Ovary (tissue), 3 donors: ENCODE measurements at regions not wholly inside any gene's neighbourhood (a gene's known extent, or its start where the extent isn't known, plus 50 kb on each side); places are given as distances from the start of the nearest gene placed in this dataset.

Experiments used
- EP300 ChIP-seq: sonication (generic); formaldehyde crosslinking; IDR thresholded peaks from one replicate; pipeline ENCODE4 v1.6.1; 2017; ENCODE audit warnings: antibody characterized with exemption
- POLR2A ChIP-seq: fragments of 450-650 bp; IDR thresholded peaks from one replicate; pipeline ENCODE4 v1.6.1; 2017; ENCODE audit warnings: antibody characterized with exemption, mild to moderate bottlenecking, moderate library complexity
- TF ChIP-seq, protein P1 (sequence below), 3 donors: fragments of 450-650 bp in 2 of 3; fragments of 200-600 bp in 1 of 3; IDR thresholded peaks; one replicate each; pipeline versions ENCODE4 v1.5.1 to v1.8.0; 2016 to 2022; ENCODE audit warnings: antibody characterized with exemption in 3 of 3, mild to moderate bottlenecking in 1 of 3
- donor health status: DM: no; HTN: no; CAD: no.

DNA sequence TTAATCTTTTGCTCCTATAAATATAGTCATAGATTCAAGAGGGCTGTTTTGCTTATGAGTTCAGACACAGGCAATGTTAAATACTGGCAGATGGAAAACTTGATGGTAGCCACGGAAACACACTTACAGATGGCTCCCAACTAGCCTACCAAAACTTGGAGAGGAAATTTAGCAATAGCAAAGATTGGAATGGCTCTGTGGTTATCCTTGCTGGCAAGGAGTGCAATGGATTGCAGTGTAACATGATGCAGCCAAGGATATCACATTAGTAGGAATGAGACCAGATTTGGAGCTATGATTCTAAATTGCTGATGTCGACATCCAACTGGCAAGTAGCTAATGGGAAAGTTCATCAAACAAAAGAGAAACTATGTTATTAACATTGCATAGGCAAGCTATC, 791.0 kb upstream of the DIAPH2 start:
- TF ChIP-seq POLR2A = no peak
- TF ChIP-seq, protein P1, sequence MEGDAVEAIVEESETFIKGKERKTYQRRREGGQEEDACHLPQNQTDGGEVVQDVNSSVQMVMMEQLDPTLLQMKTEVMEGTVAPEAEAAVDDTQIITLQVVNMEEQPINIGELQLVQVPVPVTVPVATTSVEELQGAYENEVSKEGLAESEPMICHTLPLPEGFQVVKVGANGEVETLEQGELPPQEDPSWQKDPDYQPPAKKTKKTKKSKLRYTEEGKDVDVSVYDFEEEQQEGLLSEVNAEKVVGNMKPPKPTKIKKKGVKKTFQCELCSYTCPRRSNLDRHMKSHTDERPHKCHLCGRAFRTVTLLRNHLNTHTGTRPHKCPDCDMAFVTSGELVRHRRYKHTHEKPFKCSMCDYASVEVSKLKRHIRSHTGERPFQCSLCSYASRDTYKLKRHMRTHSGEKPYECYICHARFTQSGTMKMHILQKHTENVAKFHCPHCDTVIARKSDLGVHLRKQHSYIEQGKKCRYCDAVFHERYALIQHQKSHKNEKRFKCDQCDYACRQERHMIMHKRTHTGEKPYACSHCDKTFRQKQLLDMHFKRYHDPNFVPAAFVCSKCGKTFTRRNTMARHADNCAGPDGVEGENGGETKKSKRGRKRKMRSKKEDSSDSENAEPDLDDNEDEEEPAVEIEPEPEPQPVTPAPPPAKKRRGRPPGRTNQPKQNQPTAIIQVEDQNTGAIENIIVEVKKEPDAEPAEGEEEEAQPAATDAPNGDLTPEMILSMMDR (IDR thresholded peaks at IDR 0.05) = no peak
- no peak for TF ChIP-seq EP300
